ENCODE measurements at regions not wholly inside any gene's neighbourhood (a gene's known extent, or its start where the extent isn't known, plus 50 kb on each side); places are given as distances from the start of the nearest gene placed in this dataset.
A peak's percentile ranks its signal among the peaks of the same experiment; 100 is the strongest.

- no peak for ATAC-seq
- intact Hi-C loops (cut with DNase I): no loop called here
- DNase-seq (ENCODE audit: low spot score): no peak
These were observed 59.5 kb downstream of the PTGS2 start for GRCh38 chr1:186620566-186621350.

GRCh38 chr1:186618401-186619170, 61.6 kb downstream of the PTGS2 start:
- peak; percentile 91 for ATAC-seq
- intact Hi-C loops (cut with DNase I): no loop called here
- peak; percentile 70 for DNase-seq (ENCODE audit: low spot score)

GRCh38 chr1:186617926-186618325, 62.3 kb downstream of the PTGS2 start:
- ATAC-seq (peak; percentile 78), DNase-seq (ENCODE audit: low spot score) (no peak)
- intact Hi-C loops (cut with DNase I): no loop called here

- DNase-seq (ENCODE audit: low spot score) (no peak), ATAC-seq (no peak)
- intact Hi-C loops (cut with DNase I): no loop called here
These were observed 63.7 kb downstream of the PTGS2 start for GRCh38 chr1:186616511-186616910.

GRCh38 chr1:186615332-186615731, 64.9 kb downstream of the PTGS2 start:
- ATAC-seq (no peak), DNase-seq (ENCODE audit: low spot score) (no peak)
- intact Hi-C loops (cut with DNase I): no loop called here

GRCh38 chr1:186611156-186611555, 69.1 kb downstream of the PTGS2 start:
- ATAC-seq (no peak), DNase-seq (ENCODE audit: low spot score) (no peak)
- intact Hi-C loops (cut with DNase I): no loop called here

GRCh38 chr1:186609183-186609582, 71.0 kb downstream of the PTGS2 start:
- DNase-seq (ENCODE audit: low spot score) (no peak), ATAC-seq (no peak)
- intact Hi-C loops (cut with DNase I): no loop called here

GRCh38 chr1:186605762-186606350, 74.4 kb downstream of the PTGS2 start:
- peak; percentile 72 for ATAC-seq
- no peak for DNase-seq (ENCODE audit: low spot score)
- intact Hi-C loops (cut with DNase I): no loop called here

- ATAC-seq (no peak), DNase-seq (ENCODE audit: low spot score) (no peak)
- intact Hi-C loops (cut with DNase I): no loop called here
These were observed 84.3 kb downstream of the PTGS2 start for GRCh38 chr1:186595969-186596368.

GRCh38 chr1:186578325-186579016, 101.8 kb downstream of the PTGS2 start:
- DNase-seq (ENCODE audit: low spot score): no peak
- intact Hi-C loops (cut with DNase I): loop anchor here (10.0 kb wide), 1 partner anchor 1614 kb away; no protein-coding TSS in a partner anchor
- ATAC-seq: no peak

GRCh38 chr1:186577633-186578032, 102.6 kb downstream of the PTGS2 start:
- no peak for DNase-seq (ENCODE audit: low spot score)
- ATAC-seq: no peak
- intact Hi-C loops (cut with DNase I): loop anchor here (10.0 kb wide), 1 partner anchor 1613 kb away; no protein-coding TSS in a partner anchor

- ATAC-seq (no peak), DNase-seq (ENCODE audit: low spot score) (no peak)
- intact Hi-C loops (cut with DNase I): loop anchor here (10.0 kb wide), 1 partner anchor 1612 kb away; no protein-coding TSS in a partner anchor
These were observed 103.0 kb downstream of the PTGS2 start for GRCh38 chr1:186577216-186577615.

- no peak for DNase-seq (ENCODE audit: low spot score)
- intact Hi-C loops (cut with DNase I): loop anchor here (10.0 kb wide), 1 partner anchor 1611 kb away; no protein-coding TSS in a partner anchor
- ATAC-seq: no peak
These were observed 104.9 kb downstream of the PTGS2 start for GRCh38 chr1:186575348-186575747.

GRCh38 chr1:186574926-186575325, 105.3 kb downstream of the PTGS2 start:
- ATAC-seq (no peak), DNase-seq (ENCODE audit: low spot score) (no peak)

GRCh38 chr1:186572509-186572908, 107.7 kb downstream of the PTGS2 start:
- ATAC-seq (no peak), DNase-seq (ENCODE audit: low spot score) (no peak)
- intact Hi-C loops (cut with DNase I): loop anchor here (10.0 kb wide), 1 partner anchor 1608 kb away; no protein-coding TSS in a partner anchor

More at GRCh38 chr1:186574926-186575325, 105.3 kb downstream of the PTGS2 start:
- intact Hi-C loops (cut with DNase I): loop anchor here (10.0 kb wide), 1 partner anchor 1610 kb away; no protein-coding TSS in a partner anchor

- DNase-seq (ENCODE audit: low spot score) (no peak), ATAC-seq (no peak)
- intact Hi-C loops (cut with DNase I): loop anchor here (10.0 kb wide), 1 partner anchor 1607 kb away; no protein-coding TSS in a partner anchor
These were observed 108.5 kb downstream of the PTGS2 start for GRCh38 chr1:186571771-186572170.

GRCh38 chr1:186569856-186570255, 108.9 kb upstream of the PDC start:
- no peak for ATAC-seq
- no peak for DNase-seq (ENCODE audit: low spot score)
- intact Hi-C loops (cut with DNase I): loop anchor here (10.0 kb wide), 1 partner anchor 1605 kb away; no protein-coding TSS in a partner anchor

- DNase-seq (ENCODE audit: low spot score) (no peak), ATAC-seq (no peak)
- intact Hi-C loops (cut with DNase I): no loop called here
These were observed 107.3 kb upstream of the PDC start for GRCh38 chr1:186568221-186568620.

Measured in sciatic nerve (tissue), 2 donors.